Activated CD8-positive, alpha-beta T cell treated with anti-CD3 and anti-CD28 coated beads, Interleukin-2, amount 10 ng/mL, durations not matched to agents 7 days and 5 days (primary cell): ENCODE measurements at regions not wholly inside any gene's neighbourhood (a gene's known extent, or its start where the extent isn't known, plus 50 kb on each side); places are given as distances from the start of the nearest gene placed in this dataset.

Source experiments
- ATAC-seq: fragments of 150-1000 bp; cut with Tn5 transposase; one replicate; pipeline ENCODE4 v1.10.0; 2021; ENCODE audit warnings: moderate library complexity
- CTCF ChIA-PET: fragments of 350-600 bp; sonication (Branson Sonifier 250); formaldehyde crosslinking; loops from one replicate; lab custom pipeline; 2021; ENCODE audit warnings: antibody characterized with exemption; lab: Charles Lee
- POLR2A ChIA-PET: fragments of 350-600 bp; sonication (Branson Sonifier 250); formaldehyde crosslinking; loops from one replicate; lab custom pipeline; 2021; ENCODE audit warnings: antibody characterized with exemption; lab: Charles Lee
- DNase-seq: peaks from one replicate; pipeline ENCODE4 v3.0.0-alpha.2; 2020
- H3K27ac Mint-ChIP-seq: one replicate; pipeline ENCODE4 v1.8.0; 2021; ENCODE audit warnings: mild to moderate bottlenecking, mixed read lengths
- H3K27me3 Mint-ChIP-seq: one replicate; pipeline ENCODE4 v1.8.0; 2021; ENCODE audit warnings: low read depth, mixed read lengths
- H3K36me3 Mint-ChIP-seq: one replicate; pipeline ENCODE4 v1.8.0; 2021; ENCODE audit warnings: low read depth, mixed read lengths
- H3K4me1 Mint-ChIP-seq: one replicate; pipeline ENCODE4 v1.8.0; 2021; ENCODE audit warnings: low read depth, mixed read lengths
- H3K4me3 Mint-ChIP-seq: one replicate; pipeline ENCODE4 v1.8.0; 2021; ENCODE audit warnings: mild to moderate bottlenecking, mixed read lengths
- H3K9me3 Mint-ChIP-seq: one replicate; pipeline ENCODE4 v1.8.0; 2022; ENCODE audit warnings: mixed read lengths; ENCODE audit not compliant: insufficient read depth

DNA sequence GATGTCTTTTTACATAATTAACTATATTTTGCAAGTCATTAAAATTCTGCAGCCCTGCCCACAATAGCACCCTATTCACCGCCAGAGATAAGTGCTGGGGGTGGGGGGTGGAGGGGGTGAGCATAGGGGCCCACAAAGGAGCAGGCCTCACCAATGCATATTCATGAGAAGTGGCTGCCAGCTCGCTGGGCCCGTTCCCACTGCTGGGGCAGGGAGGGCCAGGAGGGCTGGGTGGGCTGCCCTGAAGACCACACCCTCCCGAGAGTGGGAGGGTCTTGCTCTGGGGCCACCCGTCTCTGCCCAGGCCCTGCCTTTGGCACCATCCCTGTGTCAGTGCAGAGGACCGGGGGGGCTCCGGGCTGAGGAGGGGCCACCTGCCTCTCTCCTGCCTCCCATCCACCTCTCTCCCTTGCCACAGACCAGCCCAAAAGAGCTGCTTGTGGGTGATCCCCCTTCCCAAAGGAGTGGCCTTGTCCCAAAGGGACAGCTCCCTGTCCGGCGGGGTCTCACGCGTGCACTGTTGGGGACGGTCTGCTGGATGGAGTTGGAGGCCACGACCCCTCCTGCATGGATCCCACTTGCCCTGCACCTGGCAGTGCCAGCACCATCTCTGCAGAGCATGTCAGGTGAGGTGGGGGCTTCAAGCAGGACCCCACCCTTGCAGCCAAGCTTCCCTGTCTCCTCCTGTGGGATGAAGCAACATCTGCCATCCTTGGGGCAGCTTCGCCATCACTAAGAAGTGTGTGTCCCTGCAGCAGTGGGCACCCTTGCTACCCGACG is 138.8 kb upstream of the GPC1 start:
- DNase-seq (peak; percentile 8), ATAC-seq (no peak)
- Mint-ChIP-seq H3K4me1 (no peaks in the 10 kb centered on the region), H3K4me3 (no peak overlapping the region), H3K27ac (no peak overlapping the region), H3K27me3 (no peaks in the 10 kb centered on the region), H3K9me3 (no peaks in the 10 kb centered on the region), H3K36me3 (no peaks in the 10 kb centered on the region)
- ChIA-PET CTCF (no interaction called here), POLR2A (no interaction called here)

DNA sequence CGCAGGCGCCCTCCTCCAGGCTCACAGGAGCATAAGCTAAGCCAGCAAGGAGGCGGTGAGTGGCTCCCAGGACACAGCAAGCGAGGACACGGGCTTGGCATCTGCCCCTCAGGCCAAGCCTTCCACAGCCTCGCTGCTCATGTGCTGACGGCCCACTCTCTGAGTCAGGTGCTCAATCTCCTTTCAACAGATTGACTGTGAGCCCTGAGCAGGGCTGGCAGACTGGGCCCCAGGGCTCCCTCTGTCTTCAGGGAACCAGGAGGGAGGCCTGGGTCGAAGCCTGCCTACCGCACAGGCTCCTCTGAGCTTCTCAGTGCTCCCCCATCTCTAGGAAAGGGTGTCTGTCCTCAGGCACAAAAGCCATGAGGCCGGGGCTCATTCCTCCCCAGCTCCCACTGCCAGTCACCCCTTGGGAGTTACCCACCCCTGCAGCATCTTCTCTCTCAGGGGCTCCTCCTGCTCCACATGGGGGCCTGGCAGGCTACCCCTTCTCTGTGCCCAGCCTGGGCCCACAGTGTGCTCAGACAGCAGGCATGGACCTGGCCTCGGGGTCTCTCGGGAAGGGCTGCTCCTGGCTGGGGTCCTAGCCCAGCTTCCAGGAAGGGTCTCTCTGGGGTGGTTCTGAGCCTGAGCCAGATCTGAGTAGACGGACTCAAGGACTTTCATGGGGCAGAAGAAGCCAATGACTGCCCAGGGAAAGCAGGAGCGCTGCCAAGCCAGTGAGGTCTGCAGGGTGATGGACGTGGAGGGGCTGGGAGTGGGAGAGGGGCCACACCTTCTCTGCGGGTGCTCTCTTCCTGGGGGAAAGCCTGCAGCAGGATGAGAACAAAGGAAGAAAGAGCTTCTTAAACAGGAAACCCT is 138.0 kb upstream of the GPC1 start:
- no peak overlapping the region for H3K27ac Mint-ChIP-seq
- ChIA-PET CTCF (no interaction called here), POLR2A (no interaction called here)
- no peaks in the 10 kb centered on the region for H3K9me3 Mint-ChIP-seq
- H3K27me3 Mint-ChIP-seq = no peaks in the 10 kb centered on the region
- no peaks in the 10 kb centered on the region for H3K4me1 Mint-ChIP-seq
- H3K36me3 Mint-ChIP-seq = no peaks in the 10 kb centered on the region
- no peak overlapping the region for H3K4me3 Mint-ChIP-seq
- DNase-seq = peak; percentile 16
- no peak for ATAC-seq

DNA sequence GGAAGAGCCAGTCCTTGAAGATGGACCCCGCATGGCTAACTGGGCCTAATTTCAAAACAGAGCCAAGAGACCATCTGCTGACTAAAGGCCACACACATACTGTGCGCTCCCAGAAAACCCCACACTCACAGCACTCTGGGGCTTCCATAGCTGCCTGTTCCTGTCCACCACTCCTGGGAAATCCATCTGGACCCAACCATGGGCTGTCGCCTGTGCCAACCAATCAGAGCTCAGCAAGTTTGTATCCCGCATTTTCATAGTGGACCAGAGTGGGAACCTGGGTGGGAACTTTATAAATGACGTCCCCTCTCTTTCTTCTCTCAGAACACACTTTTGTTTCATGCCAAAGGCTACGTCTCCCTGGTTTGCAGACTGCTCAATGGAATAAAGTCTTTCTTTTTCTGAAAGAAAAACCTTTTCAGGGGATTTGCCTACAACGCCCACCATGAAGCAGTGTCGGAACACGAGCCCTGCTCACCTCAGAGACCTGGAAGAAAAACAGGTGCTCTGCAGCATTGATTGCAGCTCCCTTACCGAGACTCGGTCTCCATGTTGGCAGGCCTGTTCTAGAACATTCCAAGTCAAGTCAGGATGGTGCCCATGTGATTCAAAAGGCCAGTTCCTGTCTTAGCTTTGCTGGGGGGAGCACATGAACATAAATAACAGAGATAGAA is 137.2 kb upstream of the GPC1 start:
- no peaks in the 10 kb centered on the region for H3K36me3 Mint-ChIP-seq
- DNase-seq (peak; percentile 14), ATAC-seq (no peak)
- no peaks in the 10 kb centered on the region for H3K27me3 Mint-ChIP-seq
- POLR2A ChIA-PET = no interaction called here
- H3K9me3 Mint-ChIP-seq = no peaks in the 10 kb centered on the region
- CTCF ChIA-PET = no interaction called here
- H3K27ac Mint-ChIP-seq = no peak overlapping the region
- no peaks in the 10 kb centered on the region for H3K4me1 Mint-ChIP-seq
- H3K4me3 Mint-ChIP-seq = no peak overlapping the region

- ChIA-PET POLR2A (no interaction called here), CTCF (no interaction called here)
- Mint-ChIP-seq H3K27ac (no peak overlapping the region), H3K9me3 (no peaks in the 10 kb centered on the region), H3K4me3 (no peak overlapping the region), H3K27me3 (no peaks in the 10 kb centered on the region), H3K36me3 (no peaks in the 10 kb centered on the region), H3K4me1 (no peaks in the 10 kb centered on the region)
- DNase-seq (peak; percentile 15), ATAC-seq (no peak)
These were observed 136.4 kb upstream of the GPC1 start for GRCh38 chr2:240298803-240299709.

DNA sequence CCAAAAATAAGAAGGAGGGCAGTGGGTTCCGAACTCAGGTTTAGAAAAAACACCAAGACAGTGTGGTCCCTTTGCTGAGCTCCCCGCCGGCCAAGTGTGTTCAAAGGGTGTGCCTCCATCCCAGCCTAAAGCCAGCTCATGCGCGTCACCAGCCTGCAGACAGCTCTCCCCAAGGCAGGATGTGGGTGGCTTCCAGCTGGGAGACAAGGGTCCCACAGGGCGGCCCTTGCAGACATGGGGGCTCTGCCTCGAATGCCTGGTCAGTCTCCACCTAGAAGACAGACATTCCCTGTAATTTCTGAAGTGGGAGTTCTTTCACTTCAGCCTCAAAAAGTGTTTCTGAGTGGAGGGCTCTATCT is 135.8 kb upstream of the GPC1 start:
- DNase-seq (peak; percentile 10), ATAC-seq (no peak)
- CTCF ChIA-PET = no interaction called here
- Mint-ChIP-seq H3K4me3 (no peak overlapping the region), H3K27me3 (no peaks in the 10 kb centered on the region), H3K36me3 (no peaks in the 10 kb centered on the region), H3K9me3 (no peaks in the 10 kb centered on the region), H3K4me1 (no peaks in the 10 kb centered on the region), H3K27ac (no peak overlapping the region)
- POLR2A ChIA-PET = no interaction called here

GRCh38 chr2:240300261-240300821 is 135.1 kb upstream of the GPC1 start:
- Mint-ChIP-seq H3K9me3 (no peaks in the 10 kb centered on the region), H3K36me3 (no peaks in the 10 kb centered on the region), H3K27me3 (no peaks in the 10 kb centered on the region), H3K4me3 (no peak overlapping the region), H3K4me1 (no peaks in the 10 kb centered on the region), H3K27ac (no peak overlapping the region)
- ChIA-PET POLR2A (no interaction called here), CTCF (no interaction called here)
- peak; percentile 10 for DNase-seq
- no peak for ATAC-seq

- Mint-ChIP-seq H3K9me3 (no peaks in the 10 kb centered on the region), H3K27ac (no peak overlapping the region), H3K4me1 (no peaks in the 10 kb centered on the region), H3K36me3 (no peaks in the 10 kb centered on the region), H3K4me3 (no peak overlapping the region), H3K27me3 (no peaks in the 10 kb centered on the region)
- ChIA-PET POLR2A (no interaction called here), CTCF (no interaction called here)
- no peak for ATAC-seq
- DNase-seq = peak; percentile 16
These were observed 134.6 kb upstream of the GPC1 start for GRCh38 chr2:240300840-240301239.

DNA sequence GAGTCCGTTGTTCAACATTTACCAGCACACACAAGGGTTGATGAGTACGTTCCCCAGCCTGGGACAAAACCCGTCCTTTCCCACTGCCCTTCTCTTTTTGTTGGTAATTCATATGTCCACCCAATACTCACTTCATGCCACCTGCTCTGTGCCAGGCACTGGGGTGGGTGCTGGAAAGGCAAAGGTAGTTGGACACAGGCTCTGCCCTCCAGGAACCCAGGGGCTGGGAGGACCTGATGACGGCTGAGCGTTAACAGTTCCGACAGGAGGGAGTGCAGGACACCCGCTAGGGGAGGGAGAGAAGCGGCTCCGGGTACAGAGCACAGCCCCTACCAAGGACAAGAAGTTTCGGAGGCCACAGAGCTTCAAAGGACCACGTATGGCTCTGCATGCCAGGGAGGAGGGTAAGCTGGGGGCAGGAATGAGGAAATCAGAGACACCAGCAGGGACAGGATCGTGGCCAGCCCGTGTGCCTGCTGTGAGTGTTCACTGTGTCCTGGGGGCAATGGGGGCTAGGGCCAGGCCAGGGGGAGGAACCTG is 134.1 kb upstream of the GPC1 start:
- H3K27ac Mint-ChIP-seq = no peak overlapping the region
- no peak overlapping the region for H3K4me3 Mint-ChIP-seq
- H3K36me3 Mint-ChIP-seq = no peaks in the 10 kb centered on the region
- ATAC-seq = no peak
- H3K4me1 Mint-ChIP-seq = no peaks in the 10 kb centered on the region
- ChIA-PET CTCF (no interaction called here), POLR2A (no interaction called here)
- no peaks in the 10 kb centered on the region for H3K9me3 Mint-ChIP-seq
- no peaks in the 10 kb centered on the region for H3K27me3 Mint-ChIP-seq
- peak; percentile 8 for DNase-seq

GRCh38 chr2:240302041-240302440 is 133.4 kb upstream of the GPC1 start:
- POLR2A ChIA-PET = no interaction called here
- no peaks in the 10 kb centered on the region for H3K36me3 Mint-ChIP-seq

DNA sequence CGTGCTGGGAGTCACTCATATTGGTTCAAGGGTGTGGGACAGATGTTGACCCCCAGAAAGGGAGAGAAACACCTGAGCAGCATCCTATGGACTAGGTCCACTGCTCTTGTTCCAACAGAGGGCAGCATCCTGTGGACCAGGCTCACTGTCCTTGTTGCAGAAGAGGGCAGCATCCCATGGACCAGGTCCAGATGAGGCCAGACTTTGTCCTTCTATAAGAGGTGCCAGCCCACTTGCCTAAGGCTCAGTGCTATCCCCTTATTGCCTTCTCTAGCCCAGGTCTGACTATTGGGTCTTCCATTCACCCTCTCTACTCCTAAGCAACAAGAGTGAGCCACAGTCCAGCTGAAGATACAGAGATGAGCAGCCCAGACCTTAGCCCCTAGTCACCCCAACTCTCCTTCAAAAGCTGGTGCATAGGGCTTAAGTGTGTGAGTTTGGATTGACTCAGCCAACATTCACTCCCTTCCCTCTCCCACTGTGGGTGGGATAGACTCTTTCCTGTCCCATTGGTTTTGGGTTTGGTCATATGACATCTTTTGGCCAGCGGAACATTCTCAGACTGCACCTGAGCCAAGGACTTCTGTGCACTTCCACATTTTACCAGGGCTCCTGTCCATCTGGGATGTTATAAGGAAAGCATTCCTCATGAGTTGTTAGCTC is 132.4 kb upstream of the GPC1 start:
- ChIA-PET POLR2A (no interaction called here), CTCF (no interaction called here)
- no peaks in the 10 kb centered on the region for H3K36me3 Mint-ChIP-seq
- H3K27ac Mint-ChIP-seq = no peak overlapping the region
- H3K9me3 Mint-ChIP-seq = no peaks in the 10 kb centered on the region
- no peaks in the 10 kb centered on the region for H3K4me1 Mint-ChIP-seq
- no peak overlapping the region for H3K4me3 Mint-ChIP-seq
- no peaks in the 10 kb centered on the region for H3K27me3 Mint-ChIP-seq
- ATAC-seq (no peak), DNase-seq (no peak)

More at GRCh38 chr2:240302041-240302440, 133.4 kb upstream of the GPC1 start:
- H3K27me3 Mint-ChIP-seq = no peaks in the 10 kb centered on the region
- DNase-seq (no peak), ATAC-seq (no peak)
- CTCF ChIA-PET = no interaction called here
- no peak overlapping the region for H3K4me3 Mint-ChIP-seq
- H3K9me3 Mint-ChIP-seq = no peaks in the 10 kb centered on the region
- H3K4me1 Mint-ChIP-seq = no peaks in the 10 kb centered on the region
- no peak overlapping the region for H3K27ac Mint-ChIP-seq
